CD4-positive, alpha-beta memory T cell (primary cell): ENCODE measurements at regions not wholly inside any gene's neighbourhood (a gene's known extent, or its start where the extent isn't known, plus 50 kb on each side); places are given as distances from the start of the nearest gene placed in this dataset.
"Not testable (repeated sequence)": the region's sequence is repeated elsewhere in the genome, so short reads cannot be mapped to it uniquely, and the experiment has no call there.

Experiments
- CTCF ChIA-PET: fragments of 350-600 bp; sonication (Branson Sonifier 250); formaldehyde crosslinking; loops from one replicate; lab custom pipeline; 2021; ENCODE audit warnings: inconsistent platforms; ENCODE audit not compliant: partially characterized antibody; lab: Charles Lee
- POLR2A ChIA-PET: fragments of 350-600 bp; sonication (Branson Sonifier 250); formaldehyde crosslinking; loops from one replicate; lab custom pipeline; 2021; ENCODE audit not compliant: partially characterized antibody; lab: Charles Lee
- DNase-seq, 5 donors: peaks; one replicate each; pipeline versions ENCODE4 v3.0.0 to v3.0.0-alpha.2; 2020 to 2022; ENCODE audit warnings: mixed read lengths in 1 of 5
- H3K27ac ChIP-seq: one replicate; pipeline ENCODE4 v1.7.0; 2013; ENCODE audit warnings: low read depth, low read length
- H3K27me3 ChIP-seq: 2 replicates; pipeline ENCODE4 v1.7.0; 2013; ENCODE audit warnings: mild to moderate bottlenecking, low read length, moderate library complexity; ENCODE audit not compliant: insufficient read depth
- H3K36me3 ChIP-seq: 2 replicates; pipeline ENCODE4 v1.7.0; 2013; ENCODE audit warnings: mild to moderate bottlenecking, low read length, moderate library complexity; ENCODE audit not compliant: insufficient read depth
- H3K4me1 ChIP-seq: 2 replicates; pipeline ENCODE4 v1.7.0; 2013; ENCODE audit warnings: mild to moderate bottlenecking, low read length, moderate library complexity; ENCODE audit not compliant: insufficient read depth
- H3K4me3 ChIP-seq, 2 donors: one replicate each; pipeline ENCODE4 v1.7.0; 2013; ENCODE audit warnings: low read length in 2 of 2, mild to moderate bottlenecking in 1 of 2
- H3K9me3 ChIP-seq, 2 donors: one replicate each; pipeline ENCODE4 v1.7.0; 2013; ENCODE audit warnings: low read length in 2 of 2, control low read depth in 1 of 2; ENCODE audit not compliant: control insufficient read depth in 1 of 2
- H3K27ac Mint-ChIP-seq, 7 donors: one replicate each; pipeline ENCODE4 v1.8.0; 2020 to 2021; ENCODE audit warnings: mixed read lengths in 7 of 7, mild to moderate bottlenecking in 6 of 7, inconsistent platforms in 3 of 7, moderate library complexity in 3 of 7
- H3K27me3 Mint-ChIP-seq, 2 donors: one replicate each; pipeline ENCODE4 v1.8.0; 2020 to 2021; ENCODE audit warnings: mixed read lengths in 2 of 2
- H3K36me3 Mint-ChIP-seq, 2 donors: one replicate each; pipeline ENCODE4 v1.8.0; 2020 to 2021; ENCODE audit warnings: mixed read lengths in 2 of 2, inconsistent platforms in 1 of 2, mild to moderate bottlenecking in 1 of 2
- H3K4me1 Mint-ChIP-seq, 4 donors: one replicate each; pipeline ENCODE4 v1.8.0; 2020 to 2021; ENCODE audit warnings: mixed read lengths in 4 of 4, mild to moderate bottlenecking in 1 of 4
- H3K4me3 Mint-ChIP-seq, 8 donors: one replicate each; pipeline ENCODE4 v1.8.0; 2020 to 2021; ENCODE audit warnings: mixed read lengths in 8 of 8, mild to moderate bottlenecking in 7 of 8, moderate library complexity in 6 of 8, inconsistent platforms in 3 of 8
- H3K9me3 Mint-ChIP-seq, 8 donors: one replicate each; pipeline ENCODE4 v1.8.0; 2020 to 2021; ENCODE audit warnings: mixed read lengths in 8 of 8, mild to moderate bottlenecking in 5 of 8, inconsistent platforms in 3 of 8, moderate library complexity in 1 of 8
- intact Hi-C: fragments of 100-400 bp; cut with micrococcal nuclease; formaldehyde crosslinking; loops from one replicate; pipeline ENCODE4 v1.15.1; 2023

DNA sequence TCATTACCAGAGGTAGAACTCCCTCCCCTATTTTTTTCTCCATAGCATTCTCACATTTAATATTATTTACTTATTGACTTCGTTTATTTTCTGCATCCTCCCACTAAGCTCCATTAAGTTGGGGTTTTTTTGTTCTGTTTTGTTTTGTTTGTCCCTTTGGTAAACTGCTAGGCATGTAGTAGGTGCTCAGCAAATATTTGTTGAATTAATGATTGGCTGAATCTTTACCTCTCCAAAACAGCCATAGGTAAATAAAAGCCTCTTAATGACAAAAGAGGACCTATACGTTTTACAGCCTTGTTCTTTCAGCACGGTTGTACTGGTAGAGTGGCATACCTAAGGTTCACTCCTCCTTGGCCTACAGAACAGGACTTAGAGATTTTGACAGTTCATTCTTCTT is 52.0 kb downstream of the PRORP start:
- H3K27ac Mint-ChIP-seq = no peak overlapping the region
- no peak overlapping the region for H3K4me3 ChIP-seq
- no peaks in the 10 kb centered on the region for H3K27me3 Mint-ChIP-seq
- H3K4me1 ChIP-seq = no peaks in the 10 kb centered on the region
- H3K27ac ChIP-seq = no peak overlapping the region
- intact Hi-C loops = no loop called here
- ChIA-PET CTCF (no interaction called here), POLR2A (no interaction called here)
- no peak for DNase-seq
- H3K36me3 Mint-ChIP-seq = peaks cover 34 to 44% of the 10 kb centered on the region in 2 donors
- H3K36me3 ChIP-seq = no peaks in the 10 kb centered on the region
- H3K27me3 ChIP-seq = no peaks in the 10 kb centered on the region
- H3K9me3 Mint-ChIP-seq = peaks cover 0 to 3% (median 0%) of the 10 kb centered on the region in 8 donors
- peaks cover 10 to 33% (median 23%) of the 10 kb centered on the region in 4 donors for H3K4me1 Mint-ChIP-seq
- H3K4me3 Mint-ChIP-seq = no peak overlapping the region
- H3K9me3 ChIP-seq = no peaks in the 10 kb centered on the region

DNA sequence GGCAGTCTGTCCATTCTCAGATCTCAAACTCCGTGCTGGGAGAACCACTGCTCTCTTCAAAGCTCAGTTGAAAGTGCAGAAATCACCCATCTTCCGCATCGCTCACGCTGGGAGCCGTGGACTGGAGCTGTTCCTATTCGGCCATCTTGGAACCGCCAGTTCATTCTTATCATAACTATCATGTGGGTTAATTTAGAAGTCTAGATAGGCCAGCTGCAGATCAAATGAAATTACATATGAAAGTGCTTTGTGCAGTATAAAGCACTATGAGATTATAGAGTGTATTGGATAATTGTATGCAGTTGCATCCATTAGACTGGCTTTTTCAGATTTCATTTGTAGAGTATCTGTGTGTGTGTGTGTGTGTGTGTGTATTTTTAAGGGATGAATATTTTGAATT is 57.8 kb downstream of the PRORP start:
- Mint-ChIP-seq H3K4me1 (peaks cover 4 to 24% (median 16%) of the 10 kb centered on the region in 4 donors), H3K27ac (peak overlapping the region in 4 of 7 donors; percentile 6 to 70 (median 51)), H3K9me3 (no peaks in the 10 kb centered on the region), H3K36me3 (peaks cover 28 to 30% of the 10 kb centered on the region in 2 donors), H3K4me3 (no peak overlapping the region), H3K27me3 (no peaks in the 10 kb centered on the region)
- Histone ChIP-seq H3K9me3 (no peaks in the 10 kb centered on the region), H3K36me3 (peaks cover 6% of the 10 kb centered on the region), H3K4me1 (no peaks in the 10 kb centered on the region), H3K27me3 (no peaks in the 10 kb centered on the region), H3K4me3 (no peak overlapping the region), H3K27ac (no peak overlapping the region)
- DNase-seq = no peak
- CTCF ChIA-PET = interaction anchor here (0.6 to 1.4 kb wide), 2 partner anchors 29 to 233 kb away, joined by 3 to 4 read pairs; no protein-coding TSS in a partner anchor
- intact Hi-C loops = no loop called here
- POLR2A ChIA-PET = interaction anchor here (1.3 kb wide), 1 partner anchor 134 kb away, joined by 4 read pairs; the partner anchor contains the start of gene FAM177A1

DNA sequence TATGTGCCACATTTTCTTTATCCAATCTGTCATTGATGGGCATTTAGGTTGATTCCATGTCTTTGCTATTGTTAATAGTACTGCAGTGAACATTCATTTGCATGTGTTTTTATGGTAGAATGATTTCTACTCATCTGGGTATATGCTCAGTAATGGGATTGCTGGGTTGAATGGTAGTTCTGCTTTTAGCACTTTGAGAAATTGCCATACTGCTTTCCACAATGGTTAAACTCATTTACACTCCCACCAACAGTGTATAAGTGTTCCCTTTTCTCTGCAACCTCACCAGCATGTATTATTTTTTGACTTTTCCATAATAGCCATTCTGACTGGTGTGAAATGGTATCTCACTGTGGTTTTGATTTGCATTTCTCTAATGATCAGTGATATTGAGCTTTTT is 62.5 kb downstream of the PRORP start:
- H3K9me3 Mint-ChIP-seq, CTCF ChIA-PET: not testable (repeated sequence)
- H3K36me3 Mint-ChIP-seq = peaks cover 35 to 40% of the 10 kb centered on the region in 2 donors

DNA sequence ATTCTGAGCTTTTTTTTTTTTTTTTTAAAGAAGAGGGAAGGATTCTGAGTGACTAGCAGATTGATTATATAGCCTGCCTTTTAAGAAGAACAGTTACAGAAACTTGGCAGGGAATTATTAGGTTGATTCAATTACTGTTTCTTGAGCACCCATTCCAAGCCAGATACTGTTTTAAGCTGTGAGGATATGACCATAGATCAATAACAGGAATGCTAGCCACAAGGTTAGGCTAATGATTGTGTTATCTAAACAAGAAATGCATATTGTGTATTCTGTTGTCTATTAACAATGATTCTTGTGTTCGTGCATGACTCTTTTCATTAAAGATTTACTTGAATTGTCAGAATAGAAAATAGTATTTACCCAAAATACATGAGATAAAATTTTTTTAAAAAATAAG is 67.1 kb downstream of the PRORP start:
- no peaks in the 10 kb centered on the region for H3K27me3 ChIP-seq
- DNase-seq = no peak
- no peak overlapping the region for H3K27ac ChIP-seq
- intact Hi-C loops = no loop called here
- H3K4me1 ChIP-seq = no peaks in the 10 kb centered on the region
- CTCF ChIA-PET = no interaction called here
- H3K9me3 ChIP-seq = no peaks in the 10 kb centered on the region
- POLR2A ChIA-PET = no interaction called here
- H3K4me3 ChIP-seq = no peak overlapping the region
- Mint-ChIP-seq H3K4me1 (peaks cover 0 to 9% (median 1%) of the 10 kb centered on the region in 4 donors), H3K9me3 (peaks cover 0 to 4% (median 0%) of the 10 kb centered on the region in 8 donors), H3K36me3 (peaks cover 47 to 51% of the 10 kb centered on the region in 2 donors), H3K4me3 (no peak overlapping the region), H3K27ac (no peak overlapping the region), H3K27me3 (no peaks in the 10 kb centered on the region)
- no peaks in the 10 kb centered on the region for H3K36me3 ChIP-seq

More for the DNA sequence above, 62.5 kb downstream of the PRORP start:
- H3K27ac ChIP-seq, H3K4me3 ChIP-seq, H3K9me3 ChIP-seq, H3K27me3 Mint-ChIP-seq, H3K4me1 ChIP-seq, H3K4me3 Mint-ChIP-seq, POLR2A ChIA-PET, H3K4me1 Mint-ChIP-seq, H3K36me3 ChIP-seq, H3K27me3 ChIP-seq, DNase-seq, intact Hi-C loops: not testable (repeated sequence)
- H3K27ac Mint-ChIP-seq = peak overlapping the region in 2 of 7 donors; percentile 2 to 76

DNA sequence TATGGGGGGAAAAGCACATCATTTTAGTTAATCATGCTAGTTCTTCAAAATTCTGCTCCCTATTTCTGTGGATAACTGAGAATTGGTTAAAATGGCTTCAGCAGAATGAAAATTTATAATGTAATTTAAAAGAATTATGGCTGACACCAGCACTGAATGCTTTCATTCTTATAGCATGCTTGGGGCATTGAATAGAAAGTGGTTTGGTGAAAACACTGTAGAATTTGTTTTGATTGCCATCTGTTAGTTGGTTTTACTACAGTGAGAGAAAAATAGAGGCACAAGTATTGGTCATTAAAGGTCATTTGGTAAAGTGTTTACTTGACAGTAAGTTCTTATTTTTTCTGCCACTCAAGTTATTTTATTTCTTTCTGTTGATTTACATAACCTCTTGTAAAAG is 70.8 kb downstream of the PRORP start:
- Mint-ChIP-seq H3K27ac (peak overlapping the region in 2 of 7 donors; percentile 31 to 49), H3K36me3 (peaks cover 29 to 39% of the 10 kb centered on the region in 2 donors), H3K4me1 (peaks cover 12 to 21% (median 19%) of the 10 kb centered on the region in 4 donors), H3K9me3 (peaks cover 0 to 4% (median 0%) of the 10 kb centered on the region in 8 donors), H3K4me3 (no peak overlapping the region), H3K27me3 (no peaks in the 10 kb centered on the region)
- H3K27ac ChIP-seq = no peak overlapping the region
- CTCF ChIA-PET = interaction anchor here (0.7 kb wide), 1 partner anchor 23 kb away, joined by 3 read pairs; no protein-coding TSS in a partner anchor
- H3K9me3 ChIP-seq = no peaks in the 10 kb centered on the region
- no peaks in the 10 kb centered on the region for H3K36me3 ChIP-seq
- POLR2A ChIA-PET = no interaction called here
- peaks cover 16% of the 10 kb centered on the region for H3K4me1 ChIP-seq
- intact Hi-C loops = no loop called here
- no peak overlapping the region for H3K4me3 ChIP-seq
- no peaks in the 10 kb centered on the region for H3K27me3 ChIP-seq
- no peak for DNase-seq

DNA sequence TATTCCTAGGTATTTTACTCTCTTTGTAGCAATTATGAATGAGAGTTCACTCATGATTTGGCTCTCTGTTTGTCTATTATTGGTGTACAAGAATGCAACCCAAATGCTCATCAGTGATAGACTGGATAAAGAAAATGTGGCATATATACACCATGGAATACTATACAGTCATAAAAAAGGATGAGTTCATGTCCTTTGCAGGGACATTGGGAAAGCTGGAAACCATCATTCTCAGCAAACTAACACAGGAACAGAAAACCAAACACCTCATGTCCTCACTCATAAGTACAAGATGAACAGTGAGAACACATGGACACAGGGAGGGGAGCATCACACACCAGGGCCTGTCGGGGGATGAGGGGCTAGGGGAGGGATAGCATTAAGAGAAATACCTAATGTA is 71.8 kb downstream of the PRORP start:
- H3K4me3 ChIP-seq, H3K9me3 ChIP-seq, CTCF ChIA-PET, H3K4me3 Mint-ChIP-seq, intact Hi-C loops, DNase-seq, H3K36me3 ChIP-seq, H3K9me3 Mint-ChIP-seq, H3K27me3 Mint-ChIP-seq, H3K27ac ChIP-seq, H3K27me3 ChIP-seq, POLR2A ChIA-PET: not testable (repeated sequence)
- Mint-ChIP-seq H3K27ac (peak overlapping the region in 5 of 7 donors; percentile 18 to 83 (median 69)), H3K36me3 (peaks cover 26 to 38% of the 10 kb centered on the region in 2 donors), H3K4me1 (peaks cover 12 to 23% (median 20%) of the 10 kb centered on the region in 4 donors)
- peaks cover 16% of the 10 kb centered on the region for H3K4me1 ChIP-seq

DNA sequence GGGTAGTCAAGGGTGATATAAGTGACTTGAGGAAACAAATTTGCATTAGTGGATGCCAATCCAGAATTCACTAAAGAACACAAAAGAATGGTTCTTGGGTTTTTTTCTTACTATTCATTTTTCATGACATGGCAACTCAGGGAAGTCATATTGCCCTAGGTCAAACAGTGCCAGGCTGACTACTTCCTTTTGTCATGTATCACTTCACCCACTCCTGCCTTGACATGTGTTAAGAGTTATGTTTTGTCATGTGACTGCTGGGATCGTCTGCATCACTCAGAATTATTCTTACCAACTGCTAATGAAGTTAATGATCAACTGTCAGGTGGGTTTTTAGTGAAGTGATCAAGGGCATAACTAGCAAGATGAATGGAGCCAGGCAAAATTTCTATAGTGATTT is 74.2 kb downstream of the PRORP start:
- H3K4me3 ChIP-seq = no peak overlapping the region
- Mint-ChIP-seq H3K4me3 (no peak overlapping the region), H3K27me3 (no peaks in the 10 kb centered on the region), H3K4me1 (peaks cover 16 to 31% (median 26%) of the 10 kb centered on the region in 4 donors), H3K9me3 (peaks cover 0 to 4% (median 0%) of the 10 kb centered on the region in 8 donors), H3K36me3 (peaks cover 23 to 25% of the 10 kb centered on the region in 2 donors), H3K27ac (peak overlapping the region; percentile 53 to 87 (median 71))
- no peaks in the 10 kb centered on the region for H3K36me3 ChIP-seq
- H3K27ac ChIP-seq = no peak overlapping the region
- no peak for DNase-seq
- H3K4me1 ChIP-seq = peaks cover 24% of the 10 kb centered on the region
- ChIA-PET POLR2A (no interaction called here), CTCF (no interaction called here)
- no peaks in the 10 kb centered on the region for H3K9me3 ChIP-seq
- intact Hi-C loops = no loop called here
- no peaks in the 10 kb centered on the region for H3K27me3 ChIP-seq
